K562 (cell line): ENCODE measurements at regions not wholly inside any gene's neighbourhood (a gene's known extent, or its start where the extent isn't known, plus 50 kb on each side); places are given as distances from the start of the nearest gene placed in this dataset.

Source experiments
- ATAC-seq: fragments of 200-7000 bp; cut with Tn5 transposase; 3 replicates; pipeline ENCODE4 v1.9.1; 2020; ENCODE audit warnings: moderate library complexity
- BruUV-seq: library from RNA; stranded (reverse); fragments of 400-500 nt; replicated peaks from 2 replicates; lab custom pipeline; 2021; lab: Mats Ljungman, UMichigan
- CTCF ChIA-PET: fragments of 300-600 bp; formaldehyde crosslinking; extraction: SDS; loops from one replicate; lab custom pipeline; 2021; ENCODE audit warnings: low intra/inter-chr PET ratio; lab: Yijun Ruan, JAX
- POLR2A ChIA-PET: fragments of 300-600, 350-650 bp; sonication (Branson Sonifier 250); formaldehyde crosslinking; extraction: SDS; loops from one replicate; lab custom pipeline; 2021; ENCODE audit warnings: antibody characterized with exemption, inconsistent platforms; lab: Yijun Ruan, JAX
- DNase-seq, 4 experiments: peaks; one replicate each; pipeline versions ENCODE4 v3.0.0 to v3.0.0-alpha.2; 2011 to 2018; ENCODE audit warnings: low spot score in 3 of 4, mixed read lengths in 3 of 4; ENCODE audit errors: extremely low read depth in 1 of 4
- FAIRE-seq: peaks from 2 replicates; lab custom pipeline; 2011; peaks lifted over from hg19 to GRCh38; lab: Jason Lieb, UNC
- H2AFZ ChIP-seq: 2 replicates; pipeline ENCODE4 v1.6.0; 2011; ENCODE audit warnings: low read depth, low read length, control low read depth, inconsistent platforms
- H3K27ac ChIP-seq: fragments of 200-600 bp; 3 replicates; pipeline ENCODE4 v1.8.0; 2011; ENCODE audit warnings: low read depth, mild to moderate bottlenecking, control low read depth, inconsistent platforms, low read length, moderate library complexity, mixed read lengths; ENCODE audit errors: extremely low read depth
- H3K27me3 ChIP-seq, 2 experiments: fragments of 300-600 bp in 1 of 2; 2 replicates in 1 of 2; 3 replicates in 1 of 2; pipeline versions ENCODE4 v1.6.0 to v1.8.0; 2011; ENCODE audit warnings: inconsistent platforms in 2 of 2, low read length in 2 of 2, mild to moderate bottlenecking in 1 of 2, mixed read lengths in 1 of 2, moderate library complexity in 1 of 2; ENCODE audit not compliant: control insufficient read depth in 2 of 2, insufficient read depth in 2 of 2
- H3K36me3 ChIP-seq: fragments of 300-600 bp; 3 replicates; pipeline ENCODE4 v1.8.0; 2011; ENCODE audit warnings: mild to moderate bottlenecking, low read length, inconsistent platforms; ENCODE audit not compliant: control insufficient read depth, insufficient read depth
- H3K4me1 ChIP-seq, 2 experiments: fragments of 200-600 bp in 1 of 2; replicated peaks in 1 of 2; 2 replicates in 1 of 2; 3 replicates in 1 of 2; pipeline versions ENCODE4 v1.5.1 to v1.8.0; 2011; ENCODE audit warnings: inconsistent platforms in 2 of 2, low read length in 2 of 2, mild to moderate bottlenecking in 1 of 2, mixed read lengths in 1 of 2, moderate library complexity in 1 of 2; ENCODE audit not compliant: control insufficient read depth in 2 of 2, insufficient read depth in 2 of 2
- H3K4me2 ChIP-seq: 2 replicates; pipeline ENCODE4 v1.6.1; 2011; ENCODE audit warnings: low read length, control low read depth, inconsistent platforms, mixed read lengths; ENCODE audit not compliant: insufficient read depth
- H3K4me3 ChIP-seq: fragments of 200-600 bp; sonication (generic), shearing (Covaris generic); 2 replicates; pipeline ENCODE4 v1.5.1; 2016; ENCODE audit warnings: control low read depth, inconsistent platforms
- H3K79me2 ChIP-seq: fragments of 200-600 bp; 3 replicates; pipeline ENCODE4 v1.8.0; 2011; ENCODE audit warnings: low read length, inconsistent platforms; ENCODE audit not compliant: control insufficient read depth, insufficient read depth
- H3K9ac ChIP-seq, 2 experiments: 2 replicates each; pipeline versions ENCODE4 v1.6.0 to v1.6.1; 2011; ENCODE audit warnings: low read depth in 2 of 2, low read length in 2 of 2, control low read depth in 1 of 2, inconsistent platforms in 1 of 2, mild to moderate bottlenecking in 1 of 2, mixed read lengths in 1 of 2; ENCODE audit not compliant: insufficient read depth in 1 of 2
- H3K9me1 ChIP-seq: one replicate; pipeline ENCODE4 v1.6.0; 2011; ENCODE audit warnings: inconsistent platforms, mild to moderate bottlenecking, low read length, moderate library complexity; ENCODE audit not compliant: control insufficient read depth, insufficient read depth
- H3K9me3 ChIP-seq: replicated peaks from 2 replicates; pipeline ENCODE4 v1.5.1; 2011; ENCODE audit warnings: low read depth, low read length, inconsistent platforms; ENCODE audit not compliant: control insufficient read depth, insufficient read depth
- H4K20me1 ChIP-seq: replicated peaks from 2 replicates; pipeline ENCODE4 v1.6.1; 2011; ENCODE audit warnings: low read length, inconsistent platforms, mixed read lengths; ENCODE audit not compliant: control insufficient read depth, insufficient read depth
- ARHGAP35 ChIP-seq: fragments of 450-650 bp; IDR thresholded peaks from 2 replicates; pipeline ENCODE4 v1.6.1; 2018; ENCODE audit not compliant: partially characterized antibody
- BMI1 ChIP-seq: fragments of 150-350 bp; IDR thresholded peaks from 2 replicates; pipeline ENCODE4 v1.6.1; 2014; ENCODE audit warnings: low read length
- CGGBP1 ChIP-seq: fragments of 250-450 bp; sonication (Bioruptor Pico); IDR thresholded peaks from 2 replicates; pipeline ENCODE4 v1.9.0; 2021; ENCODE audit warnings: mild to moderate bottlenecking
- CTCF ChIP-seq, 3 experiments: IDR thresholded peaks in 2 of 3; conservative IDR thresholded peaks in 1 of 3; 2 replicates each; pipeline ENCODE4 v1.5.1; 2011 to 2012; ENCODE audit warnings: low read length in 3 of 3, mild to moderate bottlenecking in 3 of 3, control low read depth in 2 of 3, improper control_type of control experiment in 1 of 3, inconsistent platforms in 1 of 3, low read depth in 1 of 3, mixed read lengths in 1 of 3, moderate library complexity in 1 of 3; ENCODE audit not compliant: insufficient read depth in 2 of 3
- DMBX1 ChIP-seq: fragments of 250-450 bp; sonication (Bioruptor Pico); IDR thresholded peaks from 2 replicates; pipeline ENCODE4 v1.8.0; 2022; ENCODE audit warnings: inconsistent platforms, mild to moderate bottlenecking, moderate library complexity, borderline replicate concordance
- FOS ChIP-seq: IDR thresholded peaks from 3 replicates; pipeline ENCODE4 v1.6.1; 2011; ENCODE audit not compliant: insufficient read length; ENCODE audit errors: extremely low read depth
- HMGN3 ChIP-seq: IDR thresholded peaks from 2 replicates; pipeline ENCODE4 v1.6.1; 2011; ENCODE audit warnings: borderline replicate concordance, low read depth, mild to moderate bottlenecking, mixed read lengths, low read length; ENCODE audit not compliant: insufficient read length; ENCODE audit errors: extremely low read depth
- SIN3B ChIP-seq: fragments of 450-650 bp; IDR thresholded peaks from 2 replicates; pipeline ENCODE4 v1.6.1; 2017; ENCODE audit warnings: low read depth, mild to moderate bottlenecking, moderate library complexity
- SNIP1 ChIP-seq: fragments of 450-650 bp; IDR thresholded peaks from 2 replicates; pipeline ENCODE4 v1.7.1; 2017; ENCODE audit warnings: low read depth, mild to moderate bottlenecking
- TEAD2 ChIP-seq: fragments of 450-650 bp; IDR thresholded peaks from 2 replicates; pipeline ENCODE4 v1.6.1; 2016; ENCODE audit warnings: missing genetic modification characterization, control low read depth, missing compliant biosample characterization
- TEAD4 ChIP-seq, 2 experiments: sonication (generic) in 1 of 2; formaldehyde crosslinking in 1 of 2; IDR thresholded peaks; 2 replicates each; pipeline versions ENCODE4 v1.6.1 to v1.8.0; 2012 to 2022; ENCODE audit warnings: borderline replicate concordance in 1 of 2, inconsistent platforms in 1 of 2, low read length in 1 of 2, mild to moderate bottlenecking in 1 of 2, missing genetic modification reagents in 1 of 2
- ZNF174 ChIP-seq: fragments of 250-450 bp; sonication (Bioruptor Pico); IDR thresholded peaks from 2 replicates; pipeline ENCODE4 v1.4.0; 2020; ENCODE audit warnings: mild to moderate bottlenecking
- ZNF41 ChIP-seq: fragments of 250-450 bp; sonication (Bioruptor Pico); conservative IDR thresholded peaks from 2 replicates; pipeline ENCODE4 v1.4.0; 2020; ENCODE audit warnings: mild to moderate bottlenecking
- ZNF780A ChIP-seq: fragments of 250-450 bp; sonication (Bioruptor Pico); IDR thresholded peaks from 2 replicates; pipeline ENCODE4 v1.5.0; 2021; ENCODE audit warnings: mild to moderate bottlenecking
- WGBS: fragments of 100-300 bp; shearing (Covaris generic); methylation state at CpG from one replicate; pipeline ENCODE4 v1.1.6; 2016; ENCODE audit warnings: low coverage, mixed read lengths; ENCODE audit not compliant: insufficient coverage; ENCODE audit errors: missing lambda C conversion rate; 5-methylcytosine and 5-hydroxymethylcytosine counted together
- in situ Hi-C: fragments of 300-500 bp; cut with MboI; formaldehyde crosslinking; loops from 4 replicates; pipeline ENCODE4 v1.15.0; 2018; ENCODE audit warnings: inconsistent platforms, mixed read lengths
- intact Hi-C: fragments of 100-400 bp; cut with micrococcal nuclease; formaldehyde crosslinking; loops from 2 replicates; pipeline ENCODE4 v1.14.2; 2022

GRCh38 chr6:126923807-126924206 is 194.7 kb upstream of the RSPO3 start:
- TF ChIP-seq ZNF41, result no peak
- no peak for TF ChIP-seq SIN3B
- no peak for TF ChIP-seq HMGN3
- no peak for TF ChIP-seq CTCF (IDR thresholded peaks at IDR 0.05 in 2 of 3, conservative IDR thresholded peaks at IDR 0.05 in 1 of 3; ENCODE audit: insufficient read depth in 2 of 3, low read depth in 1 of 3, low read length in 3 of 3)
- TF ChIP-seq DMBX1 (CRISPR knock-in tag), result no peak
- TF ChIP-seq ZNF174 (CRISPR knock-in tag), result no peak
- TF ChIP-seq ARHGAP35, result no peak
- no peak for TF ChIP-seq TEAD4 (IDR thresholded peaks at IDR 0.05; ENCODE audit: low read length)
- TF ChIP-seq TEAD4 (CRISPR knock-in tag; IDR thresholded peaks at IDR 0.05; ENCODE audit: borderline replicate concordance), result no peak
- no peak for TF ChIP-seq FOS
- TF ChIP-seq CGGBP1 (CRISPR knock-in tag), result no peak
- TF ChIP-seq TEAD2 (tag), result no peak
- TF ChIP-seq BMI1, result no peak
- TF ChIP-seq ZNF780A (CRISPR knock-in tag), result no peak
- TF ChIP-seq SNIP1, result no peak
- H3K9me3 ChIP-seq, result no peaks in the 10 kb centered on the region; the same call in 1 of the 2 replicates
- no peaks in the 10 kb centered on the region for H3K4me1 ChIP-seq
- no peak overlapping the region for H3K4me3 ChIP-seq
- DNase-seq (no peak), FAIRE-seq (no peak), ATAC-seq (no peak)
- H3K36me3 ChIP-seq, result no peaks in the 10 kb centered on the region
- H4K20me1 ChIP-seq, result no peaks in the 10 kb centered on the region
- in situ Hi-C loops, result no loop called here
- CTCF ChIA-PET, result no interaction called here
- intact Hi-C loops, result no loop called here
- H3K79me2 ChIP-seq, result no peaks in the 10 kb centered on the region
- BruUV-seq, result no TSS peak
- H3K4me2 ChIP-seq, result no peak overlapping the region
- no peak overlapping the region for H2AFZ ChIP-seq
- WGBS, result 0% methylated on average over 2 of the region's 2 CpGs
- POLR2A ChIA-PET, result no interaction called here
- H3K9me1 ChIP-seq, result no peaks in the 10 kb centered on the region
- no peak overlapping the region for H3K9ac ChIP-seq
- H3K27ac ChIP-seq, result no peak overlapping the region
- no peaks in the 10 kb centered on the region for H3K27me3 ChIP-seq
